PC-9 (cell line): ENCODE measurements at regions not wholly inside any gene's neighbourhood (a gene's known extent, or its start where the extent isn't known, plus 50 kb on each side); places are given as distances from the start of the nearest gene placed in this dataset.

ENCODE experiments used
- CTCF ChIP-seq: fragments of 200-600 bp; sonication (generic); conservative IDR thresholded peaks from 2 replicates; pipeline ENCODE4 v1.6.1; 2017; ENCODE audit warnings: mixed run types, antibody characterized with exemption, mild to moderate bottlenecking, moderate library complexity
- EZH2 ChIP-seq: fragments of 200-600 bp; sonication (generic); IDR thresholded peaks from 2 replicates; pipeline ENCODE4 v1.8.0; 2017; ENCODE audit warnings: antibody characterized with exemption, low read depth

- TF ChIP-seq CTCF (no peak), EZH2 (no peak)
Measured at GRCh38 chr5:166795756-166796155, 1495.7 kb upstream of the WWC1 start.
